ENCODE measurements at regions not wholly inside any gene's neighbourhood (a gene's known extent, or its start where the extent isn't known, plus 50 kb on each side); places are given as distances from the start of the nearest gene placed in this dataset.

DNA sequence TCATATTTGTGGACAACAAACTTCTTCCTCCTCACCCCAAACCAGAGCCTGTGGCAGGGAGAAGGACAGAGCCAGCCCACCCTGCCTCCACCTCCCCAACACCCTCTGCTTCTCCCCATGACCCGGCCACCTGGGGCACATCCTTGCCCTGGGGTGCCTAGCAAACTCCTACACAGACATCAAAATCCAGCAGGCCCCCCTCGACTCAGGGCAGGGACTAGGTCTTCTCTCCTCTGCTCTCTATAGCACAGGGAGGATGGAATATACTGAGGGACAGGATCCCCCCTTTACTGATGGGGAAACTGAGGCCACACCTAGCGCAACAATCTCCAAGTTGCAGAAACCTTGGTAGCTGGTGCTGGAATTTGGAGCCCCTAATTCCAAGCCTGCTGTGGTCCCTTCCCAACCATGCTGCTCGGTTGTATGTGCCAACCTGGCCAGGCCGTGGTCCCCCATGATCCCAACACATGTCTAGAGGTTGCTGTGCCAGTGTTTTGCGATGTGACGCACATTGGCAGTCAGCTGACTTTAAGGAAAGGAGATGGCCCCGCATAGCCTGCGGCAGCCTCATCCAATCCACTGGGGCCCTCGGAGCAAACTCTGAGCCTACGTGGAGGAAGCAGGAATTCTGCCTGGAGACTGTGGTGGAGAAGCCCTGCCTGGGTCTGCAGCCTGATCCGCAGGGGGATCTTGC, 53.9 kb upstream of the ADRA2C start:
- TF ChIP-seq, protein P1, sequence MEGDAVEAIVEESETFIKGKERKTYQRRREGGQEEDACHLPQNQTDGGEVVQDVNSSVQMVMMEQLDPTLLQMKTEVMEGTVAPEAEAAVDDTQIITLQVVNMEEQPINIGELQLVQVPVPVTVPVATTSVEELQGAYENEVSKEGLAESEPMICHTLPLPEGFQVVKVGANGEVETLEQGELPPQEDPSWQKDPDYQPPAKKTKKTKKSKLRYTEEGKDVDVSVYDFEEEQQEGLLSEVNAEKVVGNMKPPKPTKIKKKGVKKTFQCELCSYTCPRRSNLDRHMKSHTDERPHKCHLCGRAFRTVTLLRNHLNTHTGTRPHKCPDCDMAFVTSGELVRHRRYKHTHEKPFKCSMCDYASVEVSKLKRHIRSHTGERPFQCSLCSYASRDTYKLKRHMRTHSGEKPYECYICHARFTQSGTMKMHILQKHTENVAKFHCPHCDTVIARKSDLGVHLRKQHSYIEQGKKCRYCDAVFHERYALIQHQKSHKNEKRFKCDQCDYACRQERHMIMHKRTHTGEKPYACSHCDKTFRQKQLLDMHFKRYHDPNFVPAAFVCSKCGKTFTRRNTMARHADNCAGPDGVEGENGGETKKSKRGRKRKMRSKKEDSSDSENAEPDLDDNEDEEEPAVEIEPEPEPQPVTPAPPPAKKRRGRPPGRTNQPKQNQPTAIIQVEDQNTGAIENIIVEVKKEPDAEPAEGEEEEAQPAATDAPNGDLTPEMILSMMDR (conservative IDR thresholded peaks at IDR 0.05; ENCODE audit: low read depth, low read length): no peak
- no peak for DNase-seq (ENCODE audit: low read depth)

DNA sequence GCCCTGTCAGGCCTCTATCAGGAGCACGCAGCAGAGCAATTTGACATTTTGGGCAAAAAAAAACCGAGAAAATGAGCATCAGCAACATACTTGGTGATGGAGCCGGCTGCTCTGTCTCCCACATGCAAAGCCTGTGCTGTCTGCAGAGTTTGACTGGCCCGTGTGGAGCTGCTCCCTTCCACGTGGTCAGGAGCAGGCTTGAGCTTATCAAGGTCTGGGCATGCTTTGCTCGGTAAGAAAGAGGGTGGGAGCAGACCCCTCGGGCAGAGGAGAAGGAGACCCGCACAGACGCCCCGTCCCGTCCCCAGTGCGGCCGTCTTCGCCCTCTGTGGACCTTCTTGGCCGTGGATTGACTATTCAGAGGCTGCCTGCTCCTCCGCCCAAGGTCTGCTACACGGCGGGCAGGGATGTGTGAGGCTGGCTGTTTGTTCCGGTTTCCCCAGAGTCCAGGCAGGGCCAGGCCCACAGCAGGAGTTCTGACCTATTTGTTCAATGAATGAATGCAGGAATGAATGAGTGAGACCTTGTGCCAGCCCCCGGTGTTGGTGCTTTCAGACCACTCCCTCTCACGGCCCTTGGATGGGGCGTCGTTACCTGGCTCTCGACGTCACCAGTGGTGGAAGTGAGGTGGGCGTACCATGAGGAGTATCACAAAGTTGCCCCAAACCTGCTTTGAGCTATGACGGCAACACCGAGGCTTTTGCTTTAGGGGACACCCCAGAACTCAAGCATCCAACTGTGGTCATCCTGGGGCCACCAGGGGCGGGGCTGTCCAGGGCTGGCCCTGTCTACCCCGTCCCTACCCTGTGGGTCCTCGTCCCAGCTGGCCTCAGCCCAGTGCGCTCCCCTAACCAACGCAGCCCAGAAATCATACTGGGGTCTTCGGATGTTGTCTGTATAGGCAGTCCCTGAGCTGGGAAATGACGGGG, 54.7 kb upstream of the ADRA2C start:
- no peak for DNase-seq (ENCODE audit: low read depth)
- H3K4me3 ChIP-seq (ENCODE audit: low read length): no peak overlapping the region
- TF ChIP-seq, protein P1 (conservative IDR thresholded peaks at IDR 0.05; ENCODE audit: low read depth, low read length): no peak

More for the DNA sequence above, 53.9 kb upstream of the ADRA2C start:
- no peak overlapping the region for H3K4me3 ChIP-seq (ENCODE audit: low read length)

- no peak overlapping the region for H3K4me3 ChIP-seq (ENCODE audit: low read length)
- no peak for DNase-seq (ENCODE audit: low read depth)
- TF ChIP-seq, protein P1 (conservative IDR thresholded peaks at IDR 0.05; ENCODE audit: low read depth, low read length): no peak
These were observed 55.6 kb upstream of the ADRA2C start for GRCh38 chr4:3710451-3711182.

DNA sequence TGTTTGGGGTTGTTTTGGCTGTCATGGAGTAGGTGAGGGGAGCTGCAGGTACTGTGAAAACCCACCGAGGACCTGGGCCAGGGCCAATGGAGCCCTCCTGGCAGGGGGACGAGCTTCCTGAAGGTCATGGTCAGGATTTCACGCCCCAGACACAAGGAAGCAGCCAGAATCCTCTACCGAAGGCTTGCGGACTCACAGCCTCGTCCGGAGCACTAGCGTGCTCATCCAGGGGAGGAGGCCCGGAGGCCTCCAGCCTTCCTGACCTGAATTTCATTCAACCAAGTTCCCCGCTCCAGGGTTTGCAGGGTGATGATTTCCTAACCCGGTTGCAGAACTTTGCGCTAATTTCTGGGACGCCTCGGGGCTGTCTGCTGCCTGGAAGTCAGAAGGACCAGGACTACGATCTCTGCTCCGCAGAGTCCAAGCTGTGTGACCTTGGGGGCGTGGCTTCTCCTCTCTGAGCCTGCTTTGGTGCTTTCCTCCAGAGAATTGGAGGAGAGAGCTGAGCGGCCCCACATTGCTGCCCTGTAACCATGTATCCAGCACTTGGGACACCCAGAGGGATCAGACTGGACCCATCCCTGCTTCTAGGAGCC, 56.2 kb upstream of the ADRA2C start:
- DNase-seq (ENCODE audit: low read depth): no peak
- no peak overlapping the region for H3K4me3 ChIP-seq (ENCODE audit: low read length)
- TF ChIP-seq, protein P1 (conservative IDR thresholded peaks at IDR 0.05; ENCODE audit: low read depth, low read length): no peak

DNA sequence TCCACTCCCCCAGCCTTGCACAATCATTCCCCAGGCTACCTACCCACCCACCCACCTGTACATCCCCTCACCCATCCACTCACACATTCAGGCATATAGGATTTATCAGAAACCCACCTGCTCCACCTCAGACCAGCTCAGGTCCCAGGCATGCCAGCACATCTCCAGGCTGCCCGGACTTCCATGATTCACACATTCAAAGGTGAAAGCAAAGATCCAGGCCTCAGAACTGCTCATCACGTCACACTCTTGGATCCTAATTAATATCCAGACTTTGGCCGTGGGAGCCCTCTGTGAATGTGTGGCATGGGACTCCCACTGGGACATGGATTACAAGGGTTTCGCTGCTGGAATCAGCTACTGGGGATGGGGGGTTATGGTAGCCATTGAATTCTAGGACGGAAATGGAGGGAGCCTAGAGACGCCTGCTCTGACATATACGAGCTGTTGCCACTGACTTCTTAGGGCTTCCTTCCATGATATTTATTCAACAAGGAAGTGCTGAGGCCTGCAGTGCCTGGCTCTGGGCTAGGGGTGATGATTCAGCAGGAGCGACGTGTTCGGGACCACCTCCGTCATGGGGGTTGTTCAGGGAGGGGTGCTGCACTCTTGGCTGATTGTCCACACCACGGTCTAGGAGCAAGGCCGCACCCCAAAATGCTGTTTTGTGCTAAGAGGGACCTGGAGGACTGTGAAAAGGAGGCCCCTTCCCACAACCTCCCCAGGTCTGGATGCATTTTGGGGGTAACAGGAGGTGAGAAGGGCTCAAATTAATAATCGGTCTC, 56.9 kb upstream of the ADRA2C start:
- no peak for DNase-seq (ENCODE audit: low read depth)
- H3K4me3 ChIP-seq (ENCODE audit: low read length): no peak overlapping the region
- TF ChIP-seq, protein P1 (conservative IDR thresholded peaks at IDR 0.05; ENCODE audit: low read depth, low read length): no peak

- TF ChIP-seq, protein P1 (conservative IDR thresholded peaks at IDR 0.05; ENCODE audit: low read depth, low read length): no peak
- DNase-seq (ENCODE audit: low read depth): no peak
- H3K4me3 ChIP-seq (ENCODE audit: low read length): no peak overlapping the region
These were observed 57.6 kb upstream of the ADRA2C start for GRCh38 chr4:3708611-3709010.
